Neural crest cell (in vitro differentiated cells): ENCODE measurements at regions not wholly inside any gene's neighbourhood (a gene's known extent, or its start where the extent isn't known, plus 50 kb on each side); places are given as distances from the start of the nearest gene placed in this dataset.

Experiments
- DNase-seq: peaks from one replicate; pipeline ENCODE4 v3.0.0; 2021; ENCODE audit warnings: low read depth, mixed read lengths, low spot score
- H3K27ac Mint-ChIP-seq: one replicate; pipeline ENCODE4 v1.8.0; 2021; ENCODE audit warnings: mild to moderate bottlenecking, mixed read lengths; ENCODE audit not compliant: unreplicated experiment
- H3K27me3 Mint-ChIP-seq: 2 replicates; pipeline ENCODE4 v1.8.0; 2021; ENCODE audit warnings: low read depth, mild to moderate bottlenecking, mixed read lengths
- H3K36me3 Mint-ChIP-seq: 2 replicates; pipeline ENCODE4 v1.8.0; 2021; ENCODE audit warnings: low read depth, mild to moderate bottlenecking, mixed read lengths
- H3K4me1 Mint-ChIP-seq: 2 replicates; pipeline ENCODE4 v1.8.0; 2021; ENCODE audit warnings: mixed read lengths
- H3K4me3 Mint-ChIP-seq: one replicate; pipeline ENCODE4 v1.8.0; 2021; ENCODE audit warnings: mild to moderate bottlenecking, mixed read lengths
- H3K9me3 Mint-ChIP-seq: 2 replicates; pipeline ENCODE4 v1.8.0; 2021; ENCODE audit warnings: mixed read lengths
- TF ChIP-seq, protein P1 (sequence below): fragments of 200-600 bp; sonication (generic); conservative IDR thresholded peaks from 2 replicates; pipeline ENCODE4 v1.5.0; 2021; ENCODE audit warnings: antibody characterized with exemption, mild to moderate bottlenecking

- Mint-ChIP-seq H3K4me1 (peaks cover 32% of the 10 kb centered on the region), H3K36me3 (peaks cover 6% of the 10 kb centered on the region), H3K27me3 (no peaks in the 10 kb centered on the region), H3K4me3 (no peak overlapping the region), H3K27ac (no peak overlapping the region), H3K9me3 (peaks cover 21% of the 10 kb centered on the region)
- TF ChIP-seq, protein P1, sequence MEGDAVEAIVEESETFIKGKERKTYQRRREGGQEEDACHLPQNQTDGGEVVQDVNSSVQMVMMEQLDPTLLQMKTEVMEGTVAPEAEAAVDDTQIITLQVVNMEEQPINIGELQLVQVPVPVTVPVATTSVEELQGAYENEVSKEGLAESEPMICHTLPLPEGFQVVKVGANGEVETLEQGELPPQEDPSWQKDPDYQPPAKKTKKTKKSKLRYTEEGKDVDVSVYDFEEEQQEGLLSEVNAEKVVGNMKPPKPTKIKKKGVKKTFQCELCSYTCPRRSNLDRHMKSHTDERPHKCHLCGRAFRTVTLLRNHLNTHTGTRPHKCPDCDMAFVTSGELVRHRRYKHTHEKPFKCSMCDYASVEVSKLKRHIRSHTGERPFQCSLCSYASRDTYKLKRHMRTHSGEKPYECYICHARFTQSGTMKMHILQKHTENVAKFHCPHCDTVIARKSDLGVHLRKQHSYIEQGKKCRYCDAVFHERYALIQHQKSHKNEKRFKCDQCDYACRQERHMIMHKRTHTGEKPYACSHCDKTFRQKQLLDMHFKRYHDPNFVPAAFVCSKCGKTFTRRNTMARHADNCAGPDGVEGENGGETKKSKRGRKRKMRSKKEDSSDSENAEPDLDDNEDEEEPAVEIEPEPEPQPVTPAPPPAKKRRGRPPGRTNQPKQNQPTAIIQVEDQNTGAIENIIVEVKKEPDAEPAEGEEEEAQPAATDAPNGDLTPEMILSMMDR, result no peak
- DNase-seq, result no peak
Measured at GRCh38 chr1:192713921-192714320, 78.0 kb downstream of the RGS13 start.

- no peaks in the 10 kb centered on the region for H3K9me3 Mint-ChIP-seq
- peaks cover 5% of the 10 kb centered on the region for H3K36me3 Mint-ChIP-seq
- no peaks in the 10 kb centered on the region for H3K27me3 Mint-ChIP-seq
- H3K27ac Mint-ChIP-seq, result no peak overlapping the region
- H3K4me1 Mint-ChIP-seq, result no peaks in the 10 kb centered on the region
- no peak for DNase-seq
- TF ChIP-seq, protein P1, result no peak
- no peak overlapping the region for H3K4me3 Mint-ChIP-seq
Measured at GRCh38 chr1:192724670-192725069, 84.2 kb upstream of the RGS2 start.

GRCh38 chr1:192726820-192727504 lies 81.9 kb upstream of the RGS2 start:
- Mint-ChIP-seq H3K9me3 (no peaks in the 10 kb centered on the region), H3K27me3 (no peaks in the 10 kb centered on the region), H3K4me3 (no peak overlapping the region), H3K27ac (no peak overlapping the region), H3K4me1 (no peaks in the 10 kb centered on the region), H3K36me3 (peaks cover 5% of the 10 kb centered on the region)
- TF ChIP-seq, protein P1, result no peak
- DNase-seq, result no peak

- H3K27ac Mint-ChIP-seq, result no peak overlapping the region
- TF ChIP-seq, protein P1, result no peak
- no peaks in the 10 kb centered on the region for H3K4me1 Mint-ChIP-seq
- H3K4me3 Mint-ChIP-seq, result no peak overlapping the region
- peaks cover 4% of the 10 kb centered on the region for H3K9me3 Mint-ChIP-seq
- H3K36me3 Mint-ChIP-seq, result no peaks in the 10 kb centered on the region
- DNase-seq, result no peak
- H3K27me3 Mint-ChIP-seq, result no peaks in the 10 kb centered on the region
Measured at GRCh38 chr1:192729500-192729899, 79.3 kb upstream of the RGS2 start.

DNA sequence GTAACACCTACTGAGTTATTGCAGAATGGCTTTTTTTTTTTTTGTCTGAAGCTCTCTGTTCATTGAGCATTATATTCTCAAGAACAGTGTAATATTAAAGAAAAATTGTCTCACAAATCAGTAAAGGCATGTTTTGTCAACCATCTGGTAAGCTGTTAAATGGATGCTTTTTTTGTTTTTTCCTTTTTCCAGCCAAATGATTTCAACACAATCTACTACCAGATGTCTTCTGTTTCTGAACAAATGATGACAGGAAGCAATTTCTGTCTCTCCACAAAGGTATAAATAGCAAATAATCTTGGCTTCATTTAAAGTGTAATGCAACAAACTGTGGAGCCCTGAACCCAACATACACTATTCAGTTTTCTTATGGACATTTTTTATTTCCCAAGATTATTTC lies 78.6 kb upstream of the RGS2 start:
- TF ChIP-seq, protein P1, result no peak
- H3K27ac Mint-ChIP-seq, result no peak overlapping the region
- H3K27me3 Mint-ChIP-seq, result no peaks in the 10 kb centered on the region
- no peak for DNase-seq
- no peaks in the 10 kb centered on the region for H3K36me3 Mint-ChIP-seq
- no peaks in the 10 kb centered on the region for H3K4me1 Mint-ChIP-seq
- peaks cover 4% of the 10 kb centered on the region for H3K9me3 Mint-ChIP-seq
- H3K4me3 Mint-ChIP-seq, result no peak overlapping the region
